WTC11 (cell line): ENCODE measurements at regions not wholly inside any gene's neighbourhood (a gene's known extent, or its start where the extent isn't known, plus 50 kb on each side); places are given as distances from the start of the nearest gene placed in this dataset.
"Not testable (repeated sequence)": the region's sequence is repeated elsewhere in the genome, so short reads cannot be mapped to it uniquely, and the experiment has no call there.

Source experiments
- ATAC-seq: fragments of 200-7000 bp; cut with Tn5 transposase; 2 replicates; pipeline ENCODE4 v1.10.0; 2021; ENCODE audit warnings: mild to moderate bottlenecking, moderate library complexity
- CTCF ChIA-PET: fragments of 300-600 bp; sonication (Branson Sonifier 250); formaldehyde crosslinking; loops from one replicate; lab custom pipeline; 2021; ENCODE audit warnings: antibody characterized with exemption; lab: Charles Lee
- POLR2A ChIA-PET: fragments of 350-600 bp; sonication (Branson Sonifier 250); formaldehyde crosslinking; loops from one replicate; lab custom pipeline; 2021; ENCODE audit warnings: antibody characterized with exemption; lab: Charles Lee
- DNase-seq: peaks from one replicate; pipeline ENCODE4 v3.0.0; 2021; ENCODE audit warnings: low spot score
- H3K27ac Mint-ChIP-seq: 2 replicates; pipeline ENCODE4 v1.8.0; 2021; ENCODE audit warnings: mixed read lengths
- H3K27me3 Mint-ChIP-seq: 2 replicates; pipeline ENCODE4 v1.8.0; 2021; ENCODE audit warnings: low read depth, mild to moderate bottlenecking, moderate library complexity, mixed read lengths
- H3K36me3 Mint-ChIP-seq: 2 replicates; pipeline ENCODE4 v1.8.0; 2021; ENCODE audit warnings: mixed read lengths
- H3K4me1 Mint-ChIP-seq: 2 replicates; pipeline ENCODE4 v1.8.0; 2022; ENCODE audit warnings: mixed read lengths
- H3K4me3 Mint-ChIP-seq: 2 replicates; pipeline ENCODE4 v1.8.0; 2021; ENCODE audit warnings: mild to moderate bottlenecking, moderate library complexity, mixed read lengths
- H3K9me3 Mint-ChIP-seq: 2 replicates; pipeline ENCODE4 v1.8.0; 2021; ENCODE audit warnings: mixed read lengths
- ATF1 ChIP-seq: sonication (generic); formaldehyde crosslinking; IDR thresholded peaks from 2 replicates; pipeline ENCODE4 v1.8.1; 2023; ENCODE audit warnings: mild to moderate bottlenecking, moderate library complexity, missing genetic modification reagents
- E2F1 ChIP-seq: sonication (generic); formaldehyde crosslinking; IDR thresholded peaks from 2 replicates; pipeline ENCODE4 v1.8.0; 2022; ENCODE audit warnings: mild to moderate bottlenecking, missing genetic modification reagents
- FOXP4 ChIP-seq: sonication (generic); formaldehyde crosslinking; IDR thresholded peaks from 2 replicates; pipeline ENCODE4 v1.8.0; 2022; ENCODE audit warnings: mild to moderate bottlenecking, missing genetic modification reagents
- PRDM15 ChIP-seq: sonication (generic); formaldehyde crosslinking; IDR thresholded peaks from 2 replicates; pipeline ENCODE4 v1.8.0; 2022; ENCODE audit warnings: missing genetic modification reagents
- SMAD3 ChIP-seq: sonication (generic); formaldehyde crosslinking; IDR thresholded peaks from 2 replicates; pipeline ENCODE4 v1.8.0; 2022; ENCODE audit warnings: missing genetic modification reagents, mild to moderate bottlenecking, borderline replicate concordance
- STAT6 ChIP-seq: sonication (generic); formaldehyde crosslinking; conservative IDR thresholded peaks from 2 replicates; pipeline ENCODE4 v1.8.1; 2023; ENCODE audit warnings: mild to moderate bottlenecking, low read depth, missing genetic modification reagents, moderate library complexity
- ZNF219 ChIP-seq: sonication (generic); formaldehyde crosslinking; IDR thresholded peaks from 2 replicates; pipeline ENCODE4 v1.8.0; 2023; ENCODE audit warnings: missing genetic modification reagents, mild to moderate bottlenecking, borderline replicate concordance
- ZNF532 ChIP-seq: fragments of 250-450 bp; sonication (Bioruptor Pico); IDR thresholded peaks from 2 replicates; pipeline ENCODE4 v1.9.0; 2021; ENCODE audit warnings: mild to moderate bottlenecking, borderline replicate concordance
- ZNF671 ChIP-seq: fragments of 250-450 bp; sonication (Bioruptor Pico); IDR thresholded peaks from 2 replicates; pipeline ENCODE4 v1.8.0; 2021; ENCODE audit warnings: mild to moderate bottlenecking

GRCh38 chr3:152688313-152688712 is 146.6 kb upstream of the P2RY1 start:
- TF ChIP-seq ATF1, result no peak
- TF ChIP-seq, all 79 proteins: peak for 0
- Mint-ChIP-seq H3K9me3 (peaks cover 26% of the 10 kb centered on the region), H3K27ac (no peak overlapping the region), H3K27me3 (no peaks in the 10 kb centered on the region), H3K4me1 (peaks cover 9% of the 10 kb centered on the region; the same call in 1 of the 2 replicates), H3K4me3 (no peak overlapping the region), H3K36me3 (peaks cover 3% of the 10 kb centered on the region; the same call in 1 of the 2 replicates)
- ATAC-seq, result peak; percentile 64
- ChIA-PET CTCF (no interaction called here), POLR2A (no interaction called here)
- DNase-seq, result no peak

GRCh38 chr3:152692326-152692725 is 142.6 kb upstream of the P2RY1 start:
- H3K36me3 Mint-ChIP-seq, H3K27me3 Mint-ChIP-seq, CTCF ChIA-PET, DNase-seq, H3K27ac Mint-ChIP-seq, ATAC-seq, H3K4me1 Mint-ChIP-seq, POLR2A ChIA-PET, H3K4me3 Mint-ChIP-seq: not testable (repeated sequence)
- peaks cover 18% of the 10 kb centered on the region for H3K9me3 Mint-ChIP-seq

GRCh38 chr3:152693521-152694250 is 141.2 kb upstream of the P2RY1 start:
- POLR2A ChIA-PET, result not testable (repeated sequence)

GRCh38 chr3:152695840-152696239 is 139.1 kb upstream of the P2RY1 start:
- Mint-ChIP-seq H3K27me3 (no peaks in the 10 kb centered on the region), H3K27ac (no peak overlapping the region), H3K36me3 (0 out of 2 replicates have a peak, but pooled peaks cover 3% of the 10 kb centered on the region), H3K4me1 (no peaks in the 10 kb centered on the region), H3K9me3 (peaks cover 19% of the 10 kb centered on the region), H3K4me3 (no peak overlapping the region)
- TF ChIP-seq SMAD3 (CRISPR knock-in tag), result no peak
- TF ChIP-seq STAT6 (CRISPR knock-in tag), result no peak
- TF ChIP-seq E2F1, result no peak
- POLR2A ChIA-PET, result no interaction called here
- CTCF ChIA-PET, result no interaction called here
- ATAC-seq (no peak), DNase-seq (no peak)

More at GRCh38 chr3:152693521-152694250, 141.2 kb upstream of the P2RY1 start:
- H3K4me3 Mint-ChIP-seq, DNase-seq, ATAC-seq, H3K4me1 Mint-ChIP-seq, H3K27me3 Mint-ChIP-seq, CTCF ChIA-PET, H3K36me3 Mint-ChIP-seq: not testable (repeated sequence)
- peaks cover 21% of the 10 kb centered on the region for H3K9me3 Mint-ChIP-seq
- 0 out of 2 replicates have a peak overlapping the region, but pooled peaks have one; percentile 20 for H3K27ac Mint-ChIP-seq

- Mint-ChIP-seq H3K27ac (no peak overlapping the region), H3K4me3 (no peak overlapping the region), H3K4me1 (no peaks in the 10 kb centered on the region), H3K9me3 (peaks cover 27% of the 10 kb centered on the region), H3K36me3 (peaks cover 9% of the 10 kb centered on the region; the same call in 1 of the 2 replicates), H3K27me3 (no peaks in the 10 kb centered on the region)
- CTCF ChIA-PET, result no interaction called here
- ATAC-seq (no peak), DNase-seq (no peak)
- POLR2A ChIA-PET, result no interaction called here
- TF ChIP-seq ZNF219 (no peak), FOXP4 (CRISPR knock-in tag) (no peak), ZNF671 (CRISPR knock-in tag) (no peak), ZNF532 (CRISPR knock-in tag) (no peak), PRDM15 (CRISPR knock-in tag) (no peak)
Measured at GRCh38 chr3:152696962-152697361, 138.0 kb upstream of the P2RY1 start.
